ENCODE measurements at regions not wholly inside any gene's neighbourhood (a gene's known extent, or its start where the extent isn't known, plus 50 kb on each side); places are given as distances from the start of the nearest gene placed in this dataset.
"Not testable (repeated sequence)": the region's sequence is repeated elsewhere in the genome, so short reads cannot be mapped to it uniquely, and the experiment has no call there.

- Histone ChIP-seq H3K36me3 (no peaks in the 10 kb centered on the region), H3K9me3 (no peaks in the 10 kb centered on the region), H3K27ac (no peak overlapping the region), H3K27me3 (no peaks in the 10 kb centered on the region), H3K4me1 (no peaks in the 10 kb centered on the region), H3K4me3 (no peak overlapping the region)
- 59% methylated on average over 2 of the region's 2 CpGs for WGBS
- DNase-seq (ENCODE audit: low spot score in 2 of 2), result no peak
- TF ChIP-seq EP300 (IDR thresholded peaks at IDR 0.05) (no peak), POLR2A (IDR thresholded peaks at IDR 0.05) (no peak), POLR2AphosphoS5 (IDR thresholded peaks at IDR 0.05) (no peak), CTCF (IDR thresholded peaks at IDR 0.05) (no peak)
Measured at GRCh38 chr7:84746353-84746752, 440.5 kb downstream of the SEMA3D start.

- H3K27me3 ChIP-seq, result no peaks in the 10 kb centered on the region
- DNase-seq (ENCODE audit: low spot score in 2 of 2), result no peak
- H3K4me3 ChIP-seq, result no peak overlapping the region
- H3K9me3 ChIP-seq, result no peaks in the 10 kb centered on the region
- no peaks in the 10 kb centered on the region for H3K36me3 ChIP-seq
- H3K27ac ChIP-seq, result no peak overlapping the region
- H3K4me1 ChIP-seq, result no peaks in the 10 kb centered on the region
- WGBS, result 76% methylated on average over 3 of the region's 3 CpGs
- no peak for TF ChIP-seq EP300 (IDR thresholded peaks at IDR 0.05)
Measured at GRCh38 chr7:84744385-84744784, 442.5 kb downstream of the SEMA3D start.

GRCh38 chr7:84738583-84739150, 448.2 kb downstream of the SEMA3D start:
- no peaks in the 10 kb centered on the region for H3K4me1 ChIP-seq
- no peaks in the 10 kb centered on the region for H3K9me3 ChIP-seq
- no peak overlapping the region for H3K27ac ChIP-seq
- H3K4me3 ChIP-seq, result no peak overlapping the region
- no peak for DNase-seq (ENCODE audit: low spot score in 2 of 2)
- TF ChIP-seq POLR2AphosphoS5 (IDR thresholded peaks at IDR 0.05) (no peak), POLR2A (IDR thresholded peaks at IDR 0.05) (no peak), CTCF (IDR thresholded peaks at IDR 0.05) (no peak), EP300 (IDR thresholded peaks at IDR 0.05) (no peak)
- 98% methylated on average over 9 of the region's 9 CpGs for WGBS
- H3K36me3 ChIP-seq, result no peaks in the 10 kb centered on the region
- no peaks in the 10 kb centered on the region for H3K27me3 ChIP-seq

- DNase-seq (ENCODE audit: low spot score in 2 of 2), result no peak
- no peak overlapping the region for H3K4me3 ChIP-seq
- TF ChIP-seq POLR2A (IDR thresholded peaks at IDR 0.05) (no peak), CTCF (IDR thresholded peaks at IDR 0.05) (no peak)
- peaks cover 4% of the 10 kb centered on the region for H3K9me3 ChIP-seq
- H3K27me3 ChIP-seq, result no peaks in the 10 kb centered on the region
- 91% methylated on average over 1 of the region's 1 CpG for WGBS
- H3K36me3 ChIP-seq, result no peaks in the 10 kb centered on the region
- no peaks in the 10 kb centered on the region for H3K4me1 ChIP-seq
- no peak overlapping the region for H3K27ac ChIP-seq
Measured at GRCh38 chr7:84735677-84736076, 451.2 kb downstream of the SEMA3D start.

GRCh38 chr7:84735011-84735410, 451.8 kb downstream of the SEMA3D start:
- TF ChIP-seq CTCF (IDR thresholded peaks at IDR 0.05) (no peak), EP300 (IDR thresholded peaks at IDR 0.05) (no peak), POLR2A (IDR thresholded peaks at IDR 0.05) (no peak), POLR2AphosphoS5 (IDR thresholded peaks at IDR 0.05) (no peak)
- no peaks in the 10 kb centered on the region for H3K27me3 ChIP-seq
- 81% methylated on average over 3 of the region's 3 CpGs for WGBS
- no peak overlapping the region for H3K4me3 ChIP-seq
- no peak overlapping the region for H3K27ac ChIP-seq
- DNase-seq (ENCODE audit: low spot score in 2 of 2), result no peak
- H3K36me3 ChIP-seq, result no peaks in the 10 kb centered on the region
- H3K9me3 ChIP-seq, result peaks cover 4% of the 10 kb centered on the region
- H3K4me1 ChIP-seq, result no peaks in the 10 kb centered on the region

- WGBS, result 81% methylated on average over 2 of the region's 2 CpGs
- DNase-seq (ENCODE audit: low spot score in 2 of 2), result not testable (repeated sequence)
Measured at GRCh38 chr7:84733976-84734375, 452.9 kb downstream of the SEMA3D start.

GRCh38 chr7:84730864-84731263, 456.0 kb downstream of the SEMA3D start:
- H3K4me1 ChIP-seq; H3K27me3 ChIP-seq; H3K36me3 ChIP-seq; DNase-seq (ENCODE audit: low spot score in 2 of 2); H3K27ac ChIP-seq; H3K9me3 ChIP-seq; H3K4me3 ChIP-seq: not testable (repeated sequence)
- 96% methylated on average over 4 of the region's 4 CpGs for WGBS

More at GRCh38 chr7:84733976-84734375, 452.9 kb downstream of the SEMA3D start:
- H3K27ac ChIP-seq, H3K27me3 ChIP-seq, H3K4me1 ChIP-seq, H3K4me3 ChIP-seq, H3K36me3 ChIP-seq, H3K9me3 ChIP-seq: not testable (repeated sequence)
